ENCODE measurements at regions not wholly inside any gene's neighbourhood (a gene's known extent, or its start where the extent isn't known, plus 50 kb on each side); places are given as distances from the start of the nearest gene placed in this dataset.

DNA sequence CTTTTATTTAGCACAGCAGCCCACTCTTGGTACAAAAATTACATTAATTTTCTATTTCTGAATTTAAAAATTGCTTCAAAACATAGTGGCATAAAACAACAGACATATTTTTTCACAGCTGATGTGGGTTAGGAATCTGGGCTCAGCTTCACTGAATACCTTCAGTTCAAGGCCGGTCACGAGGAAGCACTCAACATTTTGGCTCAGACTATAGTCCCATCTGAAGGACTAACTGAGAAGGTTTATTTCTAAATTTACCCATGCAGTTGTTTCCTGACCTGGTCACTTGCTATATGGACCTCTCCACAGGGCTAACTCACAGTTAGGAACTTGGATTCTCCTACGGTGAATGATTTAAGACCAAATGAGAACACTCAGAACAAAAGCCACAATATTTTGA lies 1230.2 kb upstream of the ADGRL3 start:
- DNase-seq (ENCODE audit: low spot score) = no peak
- TF ChIP-seq CTCF (IDR thresholded peaks at IDR 0.05; ENCODE audit: extremely low read depth, insufficient read depth, missing control alignments) = no peak
- in situ Hi-C loops (cut with MboI; ENCODE audit: low pct_unique_long_range_greater_than_20kb, low sequenced_read_pairs, unreplicated experiment) = no loop called here

DNA sequence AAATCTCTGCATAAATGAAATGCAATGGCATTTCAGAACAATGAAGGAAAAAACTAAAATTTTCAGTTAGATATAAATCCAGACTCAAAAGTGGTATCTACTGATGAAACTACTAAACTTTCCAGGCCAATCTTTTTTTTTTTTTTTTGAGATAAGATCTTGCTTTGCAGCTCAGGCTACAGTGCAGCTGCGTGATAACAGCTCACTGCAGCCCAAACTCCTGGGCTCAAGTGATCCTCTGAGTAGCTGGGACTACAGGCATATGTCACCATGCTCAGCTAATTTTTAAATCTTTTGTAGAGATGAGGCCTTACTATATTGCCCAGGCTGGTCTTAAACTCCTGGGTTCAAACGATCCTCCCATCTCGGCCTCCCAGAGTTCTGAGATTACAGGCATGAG lies 1228.2 kb upstream of the ADGRL3 start:
- no peak for DNase-seq (ENCODE audit: low spot score)
- in situ Hi-C loops (cut with MboI; ENCODE audit: low pct_unique_long_range_greater_than_20kb, low sequenced_read_pairs, unreplicated experiment) = no loop called here
- no peak for TF ChIP-seq CTCF (IDR thresholded peaks at IDR 0.05; ENCODE audit: extremely low read depth, insufficient read depth, missing control alignments)

- in situ Hi-C loops (cut with MboI; ENCODE audit: low pct_unique_long_range_greater_than_20kb, low sequenced_read_pairs, unreplicated experiment) = no loop called here
- DNase-seq (ENCODE audit: low spot score) = no peak
- TF ChIP-seq CTCF (IDR thresholded peaks at IDR 0.05; ENCODE audit: extremely low read depth, insufficient read depth, missing control alignments) = no peak
Measured at GRCh38 chr4:59973492-59973891, 1226.6 kb upstream of the ADGRL3 start.

DNA sequence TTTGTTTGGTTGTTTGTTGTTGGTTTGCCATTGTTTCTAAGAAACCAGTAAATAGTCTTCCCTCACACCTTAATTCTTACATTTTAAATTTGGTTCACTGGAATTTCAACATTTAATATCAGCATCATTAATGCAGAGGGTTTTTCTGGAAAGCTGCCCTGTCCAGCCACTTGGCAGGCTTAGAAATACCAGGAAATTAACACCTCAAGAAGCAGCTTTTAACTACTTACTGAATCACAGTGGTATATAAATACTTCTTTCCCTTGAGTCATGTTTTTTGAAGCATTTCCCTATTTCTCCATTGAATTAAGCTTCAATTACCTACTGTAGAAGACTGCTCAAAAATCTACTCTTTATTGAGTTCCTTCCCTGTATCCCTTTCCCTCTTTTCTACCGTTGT lies 1221.1 kb upstream of the ADGRL3 start:
- DNase-seq (ENCODE audit: low spot score) = no peak
- no peak for TF ChIP-seq CTCF (IDR thresholded peaks at IDR 0.05; ENCODE audit: extremely low read depth, insufficient read depth, missing control alignments)
- in situ Hi-C loops (cut with MboI; ENCODE audit: low pct_unique_long_range_greater_than_20kb, low sequenced_read_pairs, unreplicated experiment) = no loop called here

DNA sequence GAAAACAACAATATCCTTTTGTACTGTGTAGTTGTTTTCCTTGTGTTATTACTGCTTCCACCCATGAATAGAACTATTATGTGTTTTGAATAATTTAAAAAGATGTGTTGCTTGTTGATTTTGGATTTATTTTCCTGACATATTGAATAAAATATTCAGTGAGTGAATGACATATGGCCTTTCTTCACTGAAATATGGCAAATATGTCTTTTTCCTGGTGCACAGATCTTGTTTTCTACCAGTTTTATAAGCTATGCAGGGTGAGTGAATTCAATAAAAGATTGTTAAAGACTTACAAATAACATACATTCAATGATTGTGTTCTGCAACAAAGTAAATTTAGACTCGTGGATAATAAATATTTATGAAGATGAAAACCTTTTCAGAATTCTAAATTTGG lies 1216.3 kb upstream of the ADGRL3 start:
- no peak for DNase-seq (ENCODE audit: low spot score)
- in situ Hi-C loops (cut with MboI; ENCODE audit: low pct_unique_long_range_greater_than_20kb, low sequenced_read_pairs, unreplicated experiment) = no loop called here

GRCh38 chr4:59987289-59987688 lies 1212.8 kb upstream of the ADGRL3 start:
- in situ Hi-C loops (cut with MboI; ENCODE audit: low pct_unique_long_range_greater_than_20kb, low sequenced_read_pairs, unreplicated experiment) = no loop called here
- no peak for TF ChIP-seq CTCF (IDR thresholded peaks at IDR 0.05; ENCODE audit: extremely low read depth, insufficient read depth, missing control alignments)
- no peak for DNase-seq (ENCODE audit: low spot score)

More for the DNA sequence above, 1216.3 kb upstream of the ADGRL3 start:
- TF ChIP-seq CTCF (IDR thresholded peaks at IDR 0.05; ENCODE audit: extremely low read depth, insufficient read depth, missing control alignments) = no peak

GRCh38 chr4:59994118-59994517 lies 1206.0 kb upstream of the ADGRL3 start:
- no peak for DNase-seq (ENCODE audit: low spot score)
- no peak for TF ChIP-seq CTCF (IDR thresholded peaks at IDR 0.05; ENCODE audit: extremely low read depth, insufficient read depth, missing control alignments)
- in situ Hi-C loops (cut with MboI; ENCODE audit: low pct_unique_long_range_greater_than_20kb, low sequenced_read_pairs, unreplicated experiment) = no loop called here

Measured in GM13977 (cell line).